ENCODE measurements at regions not wholly inside any gene's neighbourhood (a gene's known extent, or its start where the extent isn't known, plus 50 kb on each side); places are given as distances from the start of the nearest gene placed in this dataset.

DNA sequence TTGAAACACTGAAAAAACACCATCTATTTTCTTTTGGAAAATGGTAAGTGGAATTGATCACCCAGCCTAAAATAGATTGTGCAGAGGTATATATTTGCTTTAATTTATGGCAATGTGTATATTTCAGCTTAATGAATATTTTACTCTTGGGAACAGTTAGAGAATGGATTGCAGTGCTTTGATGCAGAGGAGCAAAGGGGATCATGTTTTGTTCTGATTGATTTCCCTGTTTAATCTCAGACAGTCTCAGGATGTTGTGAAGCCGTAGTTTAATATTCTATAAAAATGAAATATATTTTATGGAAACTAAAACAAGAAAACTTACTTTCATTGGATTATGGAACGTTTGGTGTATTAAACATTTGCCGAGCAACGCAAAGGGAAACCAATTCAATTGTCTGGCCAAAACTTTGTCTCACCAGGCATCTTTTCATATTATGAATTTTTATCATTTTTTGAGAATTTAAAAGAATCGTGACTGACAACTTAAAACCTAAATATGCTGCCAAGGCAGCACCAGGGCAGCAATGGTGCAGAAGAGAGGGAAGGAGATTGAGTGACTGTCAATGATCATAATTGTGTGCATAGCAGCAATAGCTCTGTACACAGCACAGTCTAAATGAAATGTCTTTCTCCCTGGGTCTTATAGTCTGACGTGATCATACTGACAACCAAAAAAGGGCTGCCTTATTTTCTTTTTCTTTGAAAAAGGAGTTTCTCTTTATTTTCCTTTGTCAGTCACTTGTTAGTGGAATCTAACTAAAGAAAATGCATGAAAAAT is 105.5 kb upstream of the EPHA7 start:
- Histone ChIP-seq H3K4me3 (no peak overlapping the region), H3K27ac (no peak overlapping the region), H3K36me3 (no peaks in the 10 kb centered on the region), H3K9me3 (no peaks in the 10 kb centered on the region), H3K4me1 (no peaks in the 10 kb centered on the region), H3K27me3 (no peaks in the 10 kb centered on the region)
- no peak for DNase-seq
- no peak for TF ChIP-seq POLR2A (IDR thresholded peaks at IDR 0.05)
- TF ChIP-seq, protein P1, sequence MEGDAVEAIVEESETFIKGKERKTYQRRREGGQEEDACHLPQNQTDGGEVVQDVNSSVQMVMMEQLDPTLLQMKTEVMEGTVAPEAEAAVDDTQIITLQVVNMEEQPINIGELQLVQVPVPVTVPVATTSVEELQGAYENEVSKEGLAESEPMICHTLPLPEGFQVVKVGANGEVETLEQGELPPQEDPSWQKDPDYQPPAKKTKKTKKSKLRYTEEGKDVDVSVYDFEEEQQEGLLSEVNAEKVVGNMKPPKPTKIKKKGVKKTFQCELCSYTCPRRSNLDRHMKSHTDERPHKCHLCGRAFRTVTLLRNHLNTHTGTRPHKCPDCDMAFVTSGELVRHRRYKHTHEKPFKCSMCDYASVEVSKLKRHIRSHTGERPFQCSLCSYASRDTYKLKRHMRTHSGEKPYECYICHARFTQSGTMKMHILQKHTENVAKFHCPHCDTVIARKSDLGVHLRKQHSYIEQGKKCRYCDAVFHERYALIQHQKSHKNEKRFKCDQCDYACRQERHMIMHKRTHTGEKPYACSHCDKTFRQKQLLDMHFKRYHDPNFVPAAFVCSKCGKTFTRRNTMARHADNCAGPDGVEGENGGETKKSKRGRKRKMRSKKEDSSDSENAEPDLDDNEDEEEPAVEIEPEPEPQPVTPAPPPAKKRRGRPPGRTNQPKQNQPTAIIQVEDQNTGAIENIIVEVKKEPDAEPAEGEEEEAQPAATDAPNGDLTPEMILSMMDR (IDR thresholded peaks at IDR 0.05 in 4 of 5, conservative IDR thresholded peaks at IDR 0.05 in 1 of 5) = no peak
- in situ Hi-C loops (cut with MboI; ENCODE audit: low sequenced_read_pairs in 4 of 4) = no loop called here
- intact Hi-C loops (cut with DNase I; ENCODE audit: low total_unique reads) = no loop called here
- no peak for ATAC-seq

- ATAC-seq = no peak
- in situ Hi-C loops (cut with MboI; ENCODE audit: low sequenced_read_pairs in 4 of 4) = no loop called here
- Histone ChIP-seq H3K9me3 (no peaks in the 10 kb centered on the region), H3K4me1 (no peaks in the 10 kb centered on the region), H3K36me3 (no peaks in the 10 kb centered on the region), H3K4me3 (no peak overlapping the region), H3K27me3 (no peaks in the 10 kb centered on the region), H3K27ac (no peak overlapping the region)
- no peak for DNase-seq
- TF ChIP-seq, protein P1 (IDR thresholded peaks at IDR 0.05 in 4 of 5, conservative IDR thresholded peaks at IDR 0.05 in 1 of 5) = no peak
- TF ChIP-seq POLR2A (IDR thresholded peaks at IDR 0.05) = no peak
- intact Hi-C loops (cut with DNase I; ENCODE audit: low total_unique reads) = no loop called here
These were observed 104.0 kb upstream of the EPHA7 start for GRCh38 chr6:93523365-93523764.

GRCh38 chr6:93516441-93516840 is 97.1 kb upstream of the EPHA7 start:
- in situ Hi-C loops (cut with MboI; ENCODE audit: low sequenced_read_pairs in 4 of 4) = no loop called here
- ATAC-seq = no peak

DNA sequence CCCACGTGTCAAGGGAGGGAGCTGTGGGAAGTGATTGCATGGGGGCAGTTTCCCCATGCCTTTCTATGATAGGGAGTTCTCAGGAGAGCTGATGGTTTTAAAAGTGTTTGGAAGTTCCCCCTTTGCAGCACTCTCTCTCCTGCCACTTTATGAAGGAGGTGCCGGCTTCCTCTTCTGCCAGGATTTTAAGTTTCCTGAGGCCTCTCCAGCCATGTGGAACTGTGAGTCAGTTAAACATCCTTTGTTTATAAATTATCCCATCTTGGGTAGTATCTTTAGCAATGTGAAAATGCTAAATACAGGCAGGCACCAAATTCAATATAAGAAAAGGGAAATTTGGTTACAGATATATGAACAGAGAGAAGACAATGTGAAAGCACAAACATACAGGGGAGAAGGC is 96.4 kb upstream of the EPHA7 start:
- Histone ChIP-seq H3K27me3 (no peaks in the 10 kb centered on the region), H3K27ac (no peak overlapping the region), H3K4me1 (no peaks in the 10 kb centered on the region), H3K4me3 (no peak overlapping the region), H3K9me3 (no peaks in the 10 kb centered on the region), H3K36me3 (no peaks in the 10 kb centered on the region)
- in situ Hi-C loops (cut with MboI; ENCODE audit: low sequenced_read_pairs in 4 of 4) (no loop called here), intact Hi-C loops (cut with DNase I; ENCODE audit: low total_unique reads) (no loop called here)
- no peak for ATAC-seq
- DNase-seq = no peak
- TF ChIP-seq, protein P1 (IDR thresholded peaks at IDR 0.05 in 4 of 5, conservative IDR thresholded peaks at IDR 0.05 in 1 of 5) = no peak
- TF ChIP-seq POLR2A (IDR thresholded peaks at IDR 0.05) = no peak

More at GRCh38 chr6:93516441-93516840, 97.1 kb upstream of the EPHA7 start:
- TF ChIP-seq, protein P1 (IDR thresholded peaks at IDR 0.05 in 4 of 5, conservative IDR thresholded peaks at IDR 0.05 in 1 of 5) = no peak
- TF ChIP-seq POLR2A (IDR thresholded peaks at IDR 0.05) = no peak
- H3K27ac ChIP-seq = no peak overlapping the region
- no peak for DNase-seq
- no peaks in the 10 kb centered on the region for H3K27me3 ChIP-seq
- no peaks in the 10 kb centered on the region for H3K36me3 ChIP-seq
- no peaks in the 10 kb centered on the region for H3K4me1 ChIP-seq
- no peak overlapping the region for H3K4me3 ChIP-seq
- intact Hi-C loops (cut with DNase I; ENCODE audit: low total_unique reads) = no loop called here
- no peaks in the 10 kb centered on the region for H3K9me3 ChIP-seq

GRCh38 chr6:93498713-93499112 is 79.4 kb upstream of the EPHA7 start:
- Histone ChIP-seq H3K36me3 (no peaks in the 10 kb centered on the region), H3K4me3 (no peak overlapping the region), H3K9me3 (no peaks in the 10 kb centered on the region), H3K27me3 (no peaks in the 10 kb centered on the region), H3K27ac (no peak overlapping the region), H3K4me1 (no peaks in the 10 kb centered on the region)
- DNase-seq (no peak), ATAC-seq (no peak)
- intact Hi-C loops (cut with DNase I; ENCODE audit: low total_unique reads) (no loop called here), in situ Hi-C loops (cut with MboI; ENCODE audit: low sequenced_read_pairs in 4 of 4) (no loop called here)
- no peak for TF ChIP-seq POLR2A (IDR thresholded peaks at IDR 0.05)
- TF ChIP-seq, protein P1 (IDR thresholded peaks at IDR 0.05 in 4 of 5, conservative IDR thresholded peaks at IDR 0.05 in 1 of 5) = no peak

Measured in gastrocnemius medialis (tissue), 4 donors.